Prostate gland (tissue), 2 donors: ENCODE measurements at regions not wholly inside any gene's neighbourhood (a gene's known extent, or its start where the extent isn't known, plus 50 kb on each side); places are given as distances from the start of the nearest gene placed in this dataset.

Source experiments
- POLR2A ChIP-seq: fragments of 450-650 bp; IDR thresholded peaks from one replicate; pipeline ENCODE4 v1.6.1; 2016; ENCODE audit warnings: antibody characterized with exemption, mild to moderate bottlenecking
- POLR2AphosphoS5 ChIP-seq: sonication (generic); formaldehyde crosslinking; IDR thresholded peaks from one replicate; pipeline ENCODE4 v1.6.1; 2017; ENCODE audit warnings: antibody characterized with exemption
- TF ChIP-seq, protein P1 (sequence below), 4 experiments: fragments of 200-600 bp in 2 of 4; fragments of 450-650 bp in 2 of 4; sonication (generic) in 2 of 4; IDR thresholded peaks; 1 replicate in 3 of 4; 2 replicates in 1 of 4; pipeline ENCODE4 v1.5.1; 2016 to 2019; ENCODE audit warnings: antibody characterized with exemption in 4 of 4, mild to moderate bottlenecking in 2 of 4, moderate library complexity in 2 of 4

DNA sequence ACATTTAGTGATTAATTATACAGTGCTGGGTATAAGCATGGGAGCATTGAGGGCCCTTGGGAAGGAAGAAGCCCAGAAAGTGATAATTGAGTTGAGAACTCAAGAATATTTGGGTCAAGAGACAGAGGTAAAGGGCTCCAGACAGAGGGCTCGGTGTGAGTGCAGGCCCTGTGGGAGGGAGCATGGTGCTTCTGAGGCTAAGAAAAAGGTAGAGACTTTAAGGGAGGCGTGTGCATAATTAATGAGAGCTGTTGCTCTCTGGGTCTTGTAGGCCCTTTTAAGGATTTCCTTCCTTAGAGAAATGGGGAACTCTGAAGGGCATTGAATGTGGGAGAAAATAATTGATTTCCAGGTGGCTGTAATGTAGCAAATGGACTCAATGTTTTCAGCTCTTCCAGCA is 735.0 kb upstream of the POU3F3 start:
- TF ChIP-seq, protein P1, sequence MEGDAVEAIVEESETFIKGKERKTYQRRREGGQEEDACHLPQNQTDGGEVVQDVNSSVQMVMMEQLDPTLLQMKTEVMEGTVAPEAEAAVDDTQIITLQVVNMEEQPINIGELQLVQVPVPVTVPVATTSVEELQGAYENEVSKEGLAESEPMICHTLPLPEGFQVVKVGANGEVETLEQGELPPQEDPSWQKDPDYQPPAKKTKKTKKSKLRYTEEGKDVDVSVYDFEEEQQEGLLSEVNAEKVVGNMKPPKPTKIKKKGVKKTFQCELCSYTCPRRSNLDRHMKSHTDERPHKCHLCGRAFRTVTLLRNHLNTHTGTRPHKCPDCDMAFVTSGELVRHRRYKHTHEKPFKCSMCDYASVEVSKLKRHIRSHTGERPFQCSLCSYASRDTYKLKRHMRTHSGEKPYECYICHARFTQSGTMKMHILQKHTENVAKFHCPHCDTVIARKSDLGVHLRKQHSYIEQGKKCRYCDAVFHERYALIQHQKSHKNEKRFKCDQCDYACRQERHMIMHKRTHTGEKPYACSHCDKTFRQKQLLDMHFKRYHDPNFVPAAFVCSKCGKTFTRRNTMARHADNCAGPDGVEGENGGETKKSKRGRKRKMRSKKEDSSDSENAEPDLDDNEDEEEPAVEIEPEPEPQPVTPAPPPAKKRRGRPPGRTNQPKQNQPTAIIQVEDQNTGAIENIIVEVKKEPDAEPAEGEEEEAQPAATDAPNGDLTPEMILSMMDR (IDR thresholded peaks at IDR 0.05), result no peak
- no peak for TF ChIP-seq POLR2A
- no peak for TF ChIP-seq POLR2AphosphoS5
